SK-N-MC (cell line): ENCODE measurements at regions not wholly inside any gene's neighbourhood (a gene's known extent, or its start where the extent isn't known, plus 50 kb on each side); places are given as distances from the start of the nearest gene placed in this dataset.

ENCODE experiments used
- DNase-seq: peaks from one replicate; pipeline ENCODE4 v3.0.0-alpha.2; 2011; ENCODE audit warnings: low read depth, low spot score
- H3K27ac ChIP-seq: fragments of 200-600 bp; sonication (generic); 2 replicates; pipeline ENCODE4 v1.5.1; 2016; ENCODE audit warnings: mixed run types
- H3K36me3 ChIP-seq: fragments of 200-600 bp; sonication (generic); 2 replicates; pipeline ENCODE4 v1.6.1; 2017; ENCODE audit warnings: antibody characterized with exemption, low read length, mixed read lengths; ENCODE audit not compliant: insufficient read depth
- H3K4me3 ChIP-seq: fragments of 200-600 bp; sonication (generic); 2 replicates; pipeline ENCODE4 v1.5.1; 2016
- H3K9ac ChIP-seq: fragments of 200-600 bp; sonication (generic); 2 replicates; pipeline ENCODE4 v1.8.0; 2017; ENCODE audit warnings: mixed run types, mixed read lengths; ENCODE audit not compliant: insufficient read length
- H3K9me3 ChIP-seq: fragments of 200-600 bp; sonication (generic); 2 replicates; pipeline ENCODE4 v1.6.1; 2017; ENCODE audit warnings: low read depth, mild to moderate bottlenecking, antibody characterized with exemption, low read length, moderate library complexity, mixed read lengths
- EZH2 ChIP-seq: fragments of 200-600 bp; sonication (generic); IDR thresholded peaks from one replicate; pipeline ENCODE4 v1.6.1; 2017; ENCODE audit warnings: antibody characterized with exemption
- FOXP2 ChIP-seq: optimal IDR thresholded peaks from 2 replicates; pipeline ENCODE3; 2011; ENCODE audit warnings: mild to moderate bottlenecking, moderate library complexity; ENCODE audit not compliant: insufficient read depth; ENCODE audit errors: extremely low read length, control extremely low read depth
- POLR2AphosphoS5 ChIP-seq: IDR thresholded peaks from 2 replicates; pipeline ENCODE4 v1.6.1; 2012; ENCODE audit warnings: mild to moderate bottlenecking, low read depth, low read length, borderline replicate concordance

- TF ChIP-seq EZH2 (no peak), POLR2AphosphoS5 (no peak), FOXP2 (no peak)
- Histone ChIP-seq H3K9me3 (no peaks in the 10 kb centered on the region), H3K9ac (no peak overlapping the region), H3K27ac (no peak overlapping the region), H3K4me3 (no peak overlapping the region), H3K36me3 (no peaks in the 10 kb centered on the region)
- DNase-seq: no peak
Measured at GRCh38 chr3:34421762-34422161, 623.3 kb downstream of the PDCD6IP start.

GRCh38 chr3:34439796-34440195 is 641.4 kb downstream of the PDCD6IP start:
- DNase-seq: no peak
- TF ChIP-seq FOXP2 (no peak), EZH2 (no peak), POLR2AphosphoS5 (no peak)
- Histone ChIP-seq H3K9me3 (no peaks in the 10 kb centered on the region), H3K4me3 (no peak overlapping the region), H3K36me3 (no peaks in the 10 kb centered on the region), H3K27ac (no peak overlapping the region), H3K9ac (no peak overlapping the region)

GRCh38 chr3:34444137-34444536 is 645.7 kb downstream of the PDCD6IP start:
- H3K9ac ChIP-seq: no peak overlapping the region
- no peaks in the 10 kb centered on the region for H3K36me3 ChIP-seq
- TF ChIP-seq FOXP2: no peak
- TF ChIP-seq POLR2AphosphoS5: no peak
- no peak for TF ChIP-seq EZH2
- H3K4me3 ChIP-seq: no peak overlapping the region
- H3K9me3 ChIP-seq: no peaks in the 10 kb centered on the region
- no peak overlapping the region for H3K27ac ChIP-seq
- DNase-seq: no peak

GRCh38 chr3:34449305-34449704 is 650.9 kb downstream of the PDCD6IP start:
- no peak for TF ChIP-seq EZH2
- TF ChIP-seq FOXP2: no peak
- TF ChIP-seq POLR2AphosphoS5: no peak
- Histone ChIP-seq H3K36me3 (no peaks in the 10 kb centered on the region), H3K9me3 (no peaks in the 10 kb centered on the region), H3K27ac (no peak overlapping the region), H3K4me3 (no peak overlapping the region), H3K9ac (no peak overlapping the region)
- no peak for DNase-seq

GRCh38 chr3:34463414-34463813 is 665.0 kb downstream of the PDCD6IP start:
- DNase-seq: no peak
- Histone ChIP-seq H3K27ac (no peak overlapping the region), H3K4me3 (no peak overlapping the region), H3K36me3 (no peaks in the 10 kb centered on the region), H3K9me3 (no peaks in the 10 kb centered on the region), H3K9ac (no peak overlapping the region)
- TF ChIP-seq EZH2 (no peak), FOXP2 (no peak), POLR2AphosphoS5 (no peak)

- Histone ChIP-seq H3K9ac (no peak overlapping the region), H3K36me3 (no peaks in the 10 kb centered on the region), H3K27ac (no peak overlapping the region), H3K9me3 (no peaks in the 10 kb centered on the region), H3K4me3 (no peak overlapping the region)
- DNase-seq: no peak
- TF ChIP-seq POLR2AphosphoS5: no peak
- no peak for TF ChIP-seq EZH2
Measured at GRCh38 chr3:34464646-34465045, 666.2 kb downstream of the PDCD6IP start.

- no peak for TF ChIP-seq EZH2
- TF ChIP-seq POLR2AphosphoS5: no peak
- no peak for TF ChIP-seq FOXP2
- Histone ChIP-seq H3K27ac (no peak overlapping the region), H3K9me3 (no peaks in the 10 kb centered on the region), H3K4me3 (no peak overlapping the region), H3K9ac (no peak overlapping the region), H3K36me3 (no peaks in the 10 kb centered on the region)
- no peak for DNase-seq
Measured at GRCh38 chr3:34475851-34476250, 677.4 kb downstream of the PDCD6IP start.

- H3K36me3 ChIP-seq: no peaks in the 10 kb centered on the region
- no peak for DNase-seq
- no peak overlapping the region for H3K27ac ChIP-seq
- H3K9me3 ChIP-seq: no peaks in the 10 kb centered on the region
- no peak overlapping the region for H3K4me3 ChIP-seq
- TF ChIP-seq FOXP2 (no peak), POLR2AphosphoS5 (no peak), EZH2 (no peak)
- H3K9ac ChIP-seq: no peak overlapping the region
Measured at GRCh38 chr3:34483311-34483887, 685.0 kb downstream of the PDCD6IP start.

GRCh38 chr3:34504366-34504765 is 705.9 kb downstream of the PDCD6IP start:
- Histone ChIP-seq H3K27ac (no peak overlapping the region), H3K4me3 (no peak overlapping the region), H3K36me3 (no peaks in the 10 kb centered on the region), H3K9me3 (no peaks in the 10 kb centered on the region), H3K9ac (no peak overlapping the region)
- DNase-seq: no peak
- TF ChIP-seq POLR2AphosphoS5: no peak
- TF ChIP-seq FOXP2: no peak
- TF ChIP-seq EZH2: no peak
